HL-60 (cell line): ENCODE measurements at regions not wholly inside any gene's neighbourhood (a gene's known extent, or its start where the extent isn't known, plus 50 kb on each side); places are given as distances from the start of the nearest gene placed in this dataset.

ENCODE experiments used
- POLR2AphosphoS5 ChIP-seq: IDR thresholded peaks from 2 replicates; pipeline ENCODE4 v1.6.1; 2012; ENCODE audit warnings: low read depth
- SPI1 ChIP-seq: IDR thresholded peaks from 2 replicates; pipeline ENCODE4 v1.6.1; 2012; ENCODE audit warnings: low read depth, mild to moderate bottlenecking, borderline replicate concordance
- TF ChIP-seq, protein P1 (sequence below): IDR thresholded peaks from one replicate; pipeline ENCODE4 v1.5.1; 2011; ENCODE audit warnings: low read length, control low read depth, inconsistent platforms; ENCODE audit not compliant: insufficient read depth
- TF ChIP-seq, protein P2 (sequence below): IDR thresholded peaks from 2 replicates; pipeline ENCODE4 v1.6.1; 2012; ENCODE audit warnings: low read depth; ENCODE audit not compliant: insufficient replicate concordance

DNA sequence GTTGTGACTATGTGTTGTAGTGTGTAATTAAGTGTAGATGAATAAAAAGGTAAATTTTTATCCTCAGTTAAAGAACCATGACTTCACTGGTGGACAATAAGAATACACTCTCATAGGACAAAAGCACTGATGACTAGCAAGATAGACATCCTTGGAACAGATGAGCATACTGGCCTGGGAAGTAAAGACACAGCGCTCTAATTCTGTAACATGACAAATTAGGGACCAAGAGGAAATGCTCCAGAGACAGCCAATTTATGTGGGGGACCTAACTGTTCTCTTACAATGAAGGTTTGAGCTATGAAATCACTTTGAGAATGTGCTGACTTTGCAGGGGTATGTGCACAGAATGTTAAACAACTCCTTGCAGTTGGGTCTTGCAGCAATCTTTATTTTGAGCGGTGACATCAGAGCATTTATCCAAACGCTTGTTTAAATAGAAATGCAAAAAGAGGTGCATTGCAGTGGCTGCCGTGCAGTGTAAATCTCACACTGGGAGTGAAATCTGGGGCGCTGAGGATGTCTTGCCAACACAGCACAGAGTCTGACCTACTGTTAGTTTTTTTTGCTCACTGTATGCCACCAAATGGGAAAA is 109.3 kb downstream of the MAGEC2 start:
- TF ChIP-seq, protein P1, sequence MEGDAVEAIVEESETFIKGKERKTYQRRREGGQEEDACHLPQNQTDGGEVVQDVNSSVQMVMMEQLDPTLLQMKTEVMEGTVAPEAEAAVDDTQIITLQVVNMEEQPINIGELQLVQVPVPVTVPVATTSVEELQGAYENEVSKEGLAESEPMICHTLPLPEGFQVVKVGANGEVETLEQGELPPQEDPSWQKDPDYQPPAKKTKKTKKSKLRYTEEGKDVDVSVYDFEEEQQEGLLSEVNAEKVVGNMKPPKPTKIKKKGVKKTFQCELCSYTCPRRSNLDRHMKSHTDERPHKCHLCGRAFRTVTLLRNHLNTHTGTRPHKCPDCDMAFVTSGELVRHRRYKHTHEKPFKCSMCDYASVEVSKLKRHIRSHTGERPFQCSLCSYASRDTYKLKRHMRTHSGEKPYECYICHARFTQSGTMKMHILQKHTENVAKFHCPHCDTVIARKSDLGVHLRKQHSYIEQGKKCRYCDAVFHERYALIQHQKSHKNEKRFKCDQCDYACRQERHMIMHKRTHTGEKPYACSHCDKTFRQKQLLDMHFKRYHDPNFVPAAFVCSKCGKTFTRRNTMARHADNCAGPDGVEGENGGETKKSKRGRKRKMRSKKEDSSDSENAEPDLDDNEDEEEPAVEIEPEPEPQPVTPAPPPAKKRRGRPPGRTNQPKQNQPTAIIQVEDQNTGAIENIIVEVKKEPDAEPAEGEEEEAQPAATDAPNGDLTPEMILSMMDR: no peak
- TF ChIP-seq POLR2AphosphoS5 (no peak), SPI1 (no peak)
- TF ChIP-seq, protein P2, sequence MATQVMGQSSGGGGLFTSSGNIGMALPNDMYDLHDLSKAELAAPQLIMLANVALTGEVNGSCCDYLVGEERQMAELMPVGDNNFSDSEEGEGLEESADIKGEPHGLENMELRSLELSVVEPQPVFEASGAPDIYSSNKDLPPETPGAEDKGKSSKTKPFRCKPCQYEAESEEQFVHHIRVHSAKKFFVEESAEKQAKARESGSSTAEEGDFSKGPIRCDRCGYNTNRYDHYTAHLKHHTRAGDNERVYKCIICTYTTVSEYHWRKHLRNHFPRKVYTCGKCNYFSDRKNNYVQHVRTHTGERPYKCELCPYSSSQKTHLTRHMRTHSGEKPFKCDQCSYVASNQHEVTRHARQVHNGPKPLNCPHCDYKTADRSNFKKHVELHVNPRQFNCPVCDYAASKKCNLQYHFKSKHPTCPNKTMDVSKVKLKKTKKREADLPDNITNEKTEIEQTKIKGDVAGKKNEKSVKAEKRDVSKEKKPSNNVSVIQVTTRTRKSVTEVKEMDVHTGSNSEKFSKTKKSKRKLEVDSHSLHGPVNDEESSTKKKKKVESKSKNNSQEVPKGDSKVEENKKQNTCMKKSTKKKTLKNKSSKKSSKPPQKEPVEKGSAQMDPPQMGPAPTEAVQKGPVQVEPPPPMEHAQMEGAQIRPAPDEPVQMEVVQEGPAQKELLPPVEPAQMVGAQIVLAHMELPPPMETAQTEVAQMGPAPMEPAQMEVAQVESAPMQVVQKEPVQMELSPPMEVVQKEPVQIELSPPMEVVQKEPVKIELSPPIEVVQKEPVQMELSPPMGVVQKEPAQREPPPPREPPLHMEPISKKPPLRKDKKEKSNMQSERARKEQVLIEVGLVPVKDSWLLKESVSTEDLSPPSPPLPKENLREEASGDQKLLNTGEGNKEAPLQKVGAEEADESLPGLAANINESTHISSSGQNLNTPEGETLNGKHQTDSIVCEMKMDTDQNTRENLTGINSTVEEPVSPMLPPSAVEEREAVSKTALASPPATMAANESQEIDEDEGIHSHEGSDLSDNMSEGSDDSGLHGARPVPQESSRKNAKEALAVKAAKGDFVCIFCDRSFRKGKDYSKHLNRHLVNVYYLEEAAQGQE: no peak
